Duodenal mucosa (tissue), 2 donors: ENCODE measurements at regions not wholly inside any gene's neighbourhood (a gene's known extent, or its start where the extent isn't known, plus 50 kb on each side); places are given as distances from the start of the nearest gene placed in this dataset.

Source experiments
- H3K27ac ChIP-seq: one replicate; pipeline ENCODE4 v1.7.0; 2013; ENCODE audit warnings: low read depth, low read length
- H3K27me3 ChIP-seq, 2 donors: one replicate each; pipeline ENCODE4 v1.7.0; 2013; ENCODE audit warnings: low read length in 2 of 2, control low read depth in 1 of 2; ENCODE audit not compliant: insufficient read depth in 2 of 2, control insufficient read depth in 1 of 2
- H3K36me3 ChIP-seq, 2 donors: one replicate each; pipeline ENCODE4 v1.7.0; 2013; ENCODE audit warnings: low read length in 2 of 2, control low read depth in 1 of 2; ENCODE audit not compliant: insufficient read depth in 2 of 2, control insufficient read depth in 1 of 2
- H3K4me1 ChIP-seq, 2 donors: one replicate each; pipeline ENCODE4 v1.7.0; 2013; ENCODE audit warnings: low read length in 2 of 2, control low read depth in 1 of 2; ENCODE audit not compliant: insufficient read depth in 2 of 2, control insufficient read depth in 1 of 2
- H3K4me3 ChIP-seq, 2 donors: one replicate each; pipeline ENCODE4 v1.7.0; 2013; ENCODE audit warnings: low read length in 2 of 2, low read depth in 1 of 2
- H3K9ac ChIP-seq, 2 donors: one replicate each; pipeline ENCODE4 v1.7.0; 2013; ENCODE audit warnings: low read length in 2 of 2, low read depth in 1 of 2
- H3K9me3 ChIP-seq, 2 donors: one replicate each; pipeline ENCODE4 v1.7.0; 2013; ENCODE audit warnings: low read length in 2 of 2, control low read depth in 1 of 2; ENCODE audit not compliant: control insufficient read depth in 1 of 2

DNA sequence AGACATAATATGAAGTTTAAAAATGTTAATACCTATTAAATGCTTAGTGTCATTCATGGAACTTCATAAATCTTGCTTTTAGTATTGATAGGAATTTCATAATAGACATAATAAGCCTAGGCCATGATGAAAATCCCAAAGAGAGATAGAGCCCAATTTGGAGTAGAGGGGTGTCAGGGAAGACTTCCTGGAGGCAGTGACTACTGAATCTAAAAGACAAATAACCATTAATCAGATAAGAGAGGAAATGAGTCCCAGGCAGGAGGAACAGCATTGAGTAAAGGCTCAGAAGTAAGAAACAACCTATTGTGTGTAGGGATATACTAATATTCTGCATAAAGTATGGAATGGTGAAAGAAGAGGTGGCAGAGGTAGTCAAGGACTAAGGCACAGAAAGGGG, 126.9 kb upstream of the MRPS22 start:
- H3K27ac ChIP-seq: no peak overlapping the region
- H3K4me3 ChIP-seq: no peak overlapping the region
- H3K9me3 ChIP-seq: no peaks in the 10 kb centered on the region

DNA sequence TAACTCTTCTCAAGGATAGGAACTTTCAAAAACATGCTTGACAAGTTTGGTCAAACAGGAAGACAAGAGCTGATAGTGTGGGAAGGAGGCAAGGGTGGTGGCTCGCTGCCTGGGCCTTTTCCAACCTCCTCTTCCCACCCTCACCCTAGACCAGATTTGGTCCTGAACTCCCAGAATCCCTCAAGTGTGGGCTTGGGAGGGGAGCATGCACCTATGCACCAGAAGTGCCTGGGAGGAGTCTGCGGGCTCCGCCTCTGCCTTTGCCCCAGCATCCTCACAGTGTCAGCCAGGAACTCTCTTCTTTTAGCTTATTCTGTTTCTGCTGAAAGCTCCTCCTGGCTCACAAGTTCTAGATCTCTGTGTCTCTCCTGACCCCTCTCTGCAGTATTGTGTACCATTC, 126.2 kb upstream of the MRPS22 start:
- Histone ChIP-seq H3K9ac (no peak overlapping the region), H3K4me1 (no peaks in the 10 kb centered on the region), H3K27me3 (no peaks in the 10 kb centered on the region), H3K36me3 (no peaks in the 10 kb centered on the region), H3K9me3 (no peaks in the 10 kb centered on the region), H3K27ac (no peak overlapping the region), H3K4me3 (no peak overlapping the region)

More for the DNA sequence above, 126.9 kb upstream of the MRPS22 start:
- Histone ChIP-seq H3K4me1 (no peaks in the 10 kb centered on the region), H3K9ac (no peak overlapping the region), H3K36me3 (no peaks in the 10 kb centered on the region), H3K27me3 (no peaks in the 10 kb centered on the region)

DNA sequence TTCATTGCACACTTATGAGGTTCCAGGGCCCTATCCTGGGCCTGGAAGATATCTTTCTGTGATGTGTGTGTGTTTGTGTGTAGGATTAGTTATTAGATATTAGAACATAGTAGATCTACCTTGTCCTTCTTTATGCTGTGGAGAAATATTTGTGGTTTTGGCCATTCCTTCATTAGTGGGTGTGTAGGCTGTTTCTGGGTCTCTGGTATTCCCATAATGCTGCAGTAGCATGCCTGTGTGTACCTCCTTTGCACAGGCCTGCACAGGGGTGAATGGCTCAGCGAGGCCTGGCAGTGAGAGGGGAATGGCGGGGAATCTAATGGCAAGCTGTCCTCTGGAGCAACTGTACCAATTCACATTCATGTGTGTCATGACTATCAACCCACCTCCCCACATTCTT, 125.8 kb upstream of the MRPS22 start:
- Histone ChIP-seq H3K27me3 (no peaks in the 10 kb centered on the region), H3K27ac (no peak overlapping the region), H3K36me3 (no peaks in the 10 kb centered on the region)

DNA sequence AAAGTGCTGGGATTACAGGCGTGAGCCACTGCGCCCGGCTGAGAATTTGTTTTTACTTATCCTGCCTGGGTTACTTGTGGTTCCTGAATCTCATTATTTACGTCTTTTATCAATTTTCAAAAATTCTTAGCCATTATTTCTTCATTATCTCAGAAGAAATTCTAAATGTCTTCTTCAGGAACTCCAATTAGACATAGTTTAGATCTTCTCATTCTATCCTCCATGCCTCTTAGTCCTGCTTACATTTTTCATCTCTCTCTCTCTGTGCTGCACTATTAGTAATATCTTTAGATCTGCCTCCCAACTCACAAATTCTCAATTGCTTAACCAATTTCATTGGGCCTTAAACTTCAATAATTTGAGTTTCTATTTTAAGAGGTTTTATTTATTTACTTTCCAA, 124.4 kb upstream of the MRPS22 start:
- Histone ChIP-seq H3K9ac (no peak overlapping the region), H3K36me3 (no peaks in the 10 kb centered on the region), H3K4me1 (no peaks in the 10 kb centered on the region), H3K27ac (no peak overlapping the region), H3K9me3 (no peaks in the 10 kb centered on the region), H3K4me3 (no peak overlapping the region), H3K27me3 (no peaks in the 10 kb centered on the region)

More for the DNA sequence above, 125.8 kb upstream of the MRPS22 start:
- no peak overlapping the region for H3K9ac ChIP-seq
- no peaks in the 10 kb centered on the region for H3K4me1 ChIP-seq
- no peak overlapping the region for H3K4me3 ChIP-seq
- no peaks in the 10 kb centered on the region for H3K9me3 ChIP-seq

DNA sequence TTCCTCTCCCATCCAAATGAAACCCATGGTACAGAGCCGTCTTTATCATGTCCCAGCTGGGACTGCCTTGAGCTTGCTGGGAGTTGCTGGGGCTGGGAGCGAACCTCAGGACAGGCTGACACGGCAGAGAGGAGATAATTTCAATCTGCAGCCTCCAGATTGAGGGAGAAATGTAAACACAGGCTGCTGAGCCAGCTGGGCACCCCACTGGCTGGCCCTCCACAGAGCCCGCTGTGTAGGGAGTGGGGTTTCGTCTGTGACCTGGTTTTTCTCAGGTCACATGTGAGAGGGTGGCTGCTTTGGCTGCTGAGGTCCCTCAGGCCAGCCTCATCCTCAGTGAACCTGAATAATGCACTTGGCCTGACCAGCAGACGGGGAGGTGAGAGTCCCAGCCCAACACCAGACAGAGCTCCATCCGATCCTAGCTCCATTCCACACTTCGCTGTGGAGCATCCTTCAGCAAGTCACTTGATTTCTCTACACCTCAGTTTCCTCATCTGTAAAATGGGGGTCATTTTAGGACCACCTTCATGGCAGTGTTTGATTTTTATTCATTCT, 121.6 kb upstream of the MRPS22 start:
- no peaks in the 10 kb centered on the region for H3K9me3 ChIP-seq
- H3K9ac ChIP-seq: no peak overlapping the region
- no peaks in the 10 kb centered on the region for H3K4me1 ChIP-seq
- H3K4me3 ChIP-seq: no peak overlapping the region
- no peaks in the 10 kb centered on the region for H3K27me3 ChIP-seq
- no peaks in the 10 kb centered on the region for H3K36me3 ChIP-seq
- H3K27ac ChIP-seq: no peak overlapping the region

DNA sequence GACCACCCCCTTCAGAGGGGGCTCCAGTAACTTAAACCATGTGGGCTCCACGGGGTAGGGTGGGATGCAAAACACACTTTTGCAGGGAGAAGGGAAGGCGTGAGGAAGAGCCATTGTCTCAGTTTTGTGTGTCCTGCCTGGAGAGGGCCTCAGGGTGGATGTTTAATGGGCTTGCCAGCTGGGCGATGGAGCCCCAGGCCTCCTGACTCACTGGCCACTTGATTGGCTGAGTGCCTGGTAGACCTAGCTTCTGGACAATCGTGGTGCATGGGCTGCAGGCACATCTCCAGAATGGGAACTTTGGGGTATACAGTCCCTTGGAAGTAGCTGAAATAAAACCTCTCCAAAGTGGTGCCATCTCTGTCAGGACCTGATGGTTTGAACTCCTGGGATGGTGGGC, 118.3 kb upstream of the MRPS22 start:
- Histone ChIP-seq H3K27me3 (no peaks in the 10 kb centered on the region), H3K36me3 (no peaks in the 10 kb centered on the region), H3K9me3 (no peaks in the 10 kb centered on the region), H3K4me3 (no peak overlapping the region), H3K4me1 (no peaks in the 10 kb centered on the region), H3K27ac (no peak overlapping the region), H3K9ac (no peak overlapping the region)

DNA sequence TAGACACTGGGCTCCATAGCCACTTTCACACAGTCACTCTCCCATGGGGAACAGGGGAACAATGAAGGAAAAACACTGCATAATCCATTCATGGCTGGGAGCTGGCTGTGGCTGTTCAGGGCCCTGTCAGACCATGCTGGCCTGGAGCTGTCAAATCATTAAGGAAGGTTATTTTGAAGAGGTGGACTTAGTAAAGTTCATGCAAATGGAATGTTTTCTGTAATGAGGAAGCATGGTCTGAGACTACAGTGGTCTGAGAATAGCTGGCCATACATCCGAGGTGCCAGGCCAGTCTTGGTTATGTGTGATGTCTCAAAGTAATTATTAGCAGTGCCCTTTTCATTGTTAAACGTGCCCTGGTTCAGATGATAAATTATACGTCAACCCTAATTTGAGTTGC, 117.1 kb upstream of the MRPS22 start:
- Histone ChIP-seq H3K27ac (no peak overlapping the region), H3K9me3 (no peaks in the 10 kb centered on the region), H3K27me3 (no peaks in the 10 kb centered on the region), H3K4me3 (no peak overlapping the region), H3K9ac (no peak overlapping the region), H3K36me3 (no peaks in the 10 kb centered on the region), H3K4me1 (no peaks in the 10 kb centered on the region)

DNA sequence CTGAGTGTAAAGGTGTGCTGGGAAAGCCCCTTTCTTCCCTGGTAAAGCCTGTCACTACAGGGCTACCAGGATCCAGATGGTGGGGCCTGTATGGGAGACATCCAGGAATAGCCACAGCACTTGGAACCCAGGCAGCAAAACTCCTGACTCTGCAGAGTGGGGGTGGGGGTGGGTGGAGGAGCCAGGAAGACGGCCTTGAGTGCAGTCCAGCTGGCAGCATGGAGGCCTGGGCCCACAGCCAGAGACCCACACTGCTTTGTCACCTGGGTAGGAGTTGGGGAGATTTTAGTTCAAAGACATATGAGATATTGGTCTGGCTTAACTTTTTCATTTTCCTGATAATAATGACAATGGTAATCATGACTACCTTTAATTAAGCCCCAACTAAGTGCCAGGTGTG, 116.7 kb upstream of the MRPS22 start:
- Histone ChIP-seq H3K27me3 (no peaks in the 10 kb centered on the region), H3K9me3 (no peaks in the 10 kb centered on the region), H3K36me3 (no peaks in the 10 kb centered on the region), H3K9ac (no peak overlapping the region), H3K4me3 (no peak overlapping the region), H3K27ac (no peak overlapping the region), H3K4me1 (no peaks in the 10 kb centered on the region)

DNA sequence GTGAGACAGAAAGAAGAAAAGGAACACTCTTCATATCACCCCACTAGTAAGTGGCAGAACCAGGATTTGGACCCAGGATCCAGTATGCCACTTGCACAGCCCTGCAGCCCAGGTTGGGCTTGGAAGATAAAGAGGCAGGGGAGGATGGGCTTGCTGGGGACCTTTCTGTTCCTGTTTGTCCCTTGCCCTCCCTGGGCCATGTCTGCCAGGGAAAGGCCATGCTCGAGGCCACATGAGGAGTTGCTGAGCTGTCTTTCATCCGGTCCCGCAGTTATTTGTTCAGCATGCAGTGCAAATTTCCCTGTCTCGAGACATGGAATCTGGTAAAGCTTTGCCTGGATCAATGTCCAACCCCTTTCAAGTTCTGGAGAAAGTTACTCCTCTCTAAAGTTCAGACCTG, 116.0 kb upstream of the MRPS22 start:
- Histone ChIP-seq H3K9me3 (no peaks in the 10 kb centered on the region), H3K4me3 (no peak overlapping the region), H3K9ac (no peak overlapping the region), H3K36me3 (no peaks in the 10 kb centered on the region), H3K4me1 (no peaks in the 10 kb centered on the region), H3K27ac (no peak overlapping the region), H3K27me3 (no peaks in the 10 kb centered on the region)

DNA sequence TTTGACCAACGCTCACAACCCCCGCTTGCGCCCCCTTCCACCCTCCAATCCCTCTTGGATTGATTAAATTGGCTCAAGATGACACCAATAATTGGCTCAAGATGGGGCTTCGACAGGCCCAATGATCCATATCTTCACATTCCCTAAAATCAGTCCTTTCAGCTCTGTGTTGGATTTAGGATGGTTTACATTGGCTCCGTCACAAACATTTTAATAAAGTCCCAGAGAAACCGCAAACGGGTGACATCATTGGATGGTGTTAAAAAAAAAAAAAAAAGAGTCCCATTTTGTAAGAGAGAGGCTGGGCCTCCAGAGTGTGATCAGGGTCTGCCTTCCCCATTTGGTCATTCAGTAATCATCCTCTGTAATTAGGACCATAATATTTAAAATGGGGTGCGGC, 113.4 kb upstream of the MRPS22 start:
- Histone ChIP-seq H3K36me3 (no peaks in the 10 kb centered on the region), H3K9me3 (no peaks in the 10 kb centered on the region), H3K27ac (no peak overlapping the region), H3K27me3 (no peaks in the 10 kb centered on the region), H3K4me1 (no peaks in the 10 kb centered on the region), H3K9ac (no peak overlapping the region), H3K4me3 (no peak overlapping the region)
